ENCODE measurements at regions not wholly inside any gene's neighbourhood (a gene's known extent, or its start where the extent isn't known, plus 50 kb on each side); places are given as distances from the start of the nearest gene placed in this dataset.

DNA sequence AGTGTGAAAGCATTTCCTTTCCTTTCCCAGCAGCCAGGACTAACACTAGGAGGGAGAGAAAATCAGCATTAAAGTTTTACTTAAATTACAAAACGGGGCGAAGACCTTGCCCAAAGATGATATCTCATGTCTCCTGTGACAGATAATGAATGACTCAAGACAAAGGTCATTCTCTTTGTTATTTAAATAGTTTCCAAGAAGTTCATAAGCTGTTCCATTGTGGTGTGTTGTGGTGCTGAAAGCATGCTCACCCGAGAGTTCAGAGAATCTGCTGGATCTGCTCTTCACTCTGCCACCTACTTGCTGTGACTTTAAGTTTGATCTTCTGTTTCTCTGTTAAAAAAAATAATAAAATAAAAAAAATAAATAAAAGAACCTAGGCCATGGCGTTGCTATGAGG lies 265.9 kb upstream of the NR4A3 start:
- Mint-ChIP-seq H3K27me3 (ENCODE audit: unreplicated experiment) (peaks cover 30% of the 10 kb centered on the region), H3K27ac (ENCODE audit: unreplicated experiment) (no peak overlapping the region), H3K4me3 (ENCODE audit: low read depth, unreplicated experiment) (no peak overlapping the region), H3K9me3 (ENCODE audit: low read depth, unreplicated experiment) (peaks cover 6% of the 10 kb centered on the region), H3K4me1 (ENCODE audit: low read depth, unreplicated experiment) (peaks cover 9% of the 10 kb centered on the region), H3K36me3 (ENCODE audit: insufficient read depth, unreplicated experiment) (no peaks in the 10 kb centered on the region)
- CTCF ChIA-PET: no interaction called here
- DNase-seq: no peak
- intact Hi-C loops (cut with micrococcal nuclease; ENCODE audit: unreplicated experiment): no loop called here
- TF ChIP-seq, protein P1, sequence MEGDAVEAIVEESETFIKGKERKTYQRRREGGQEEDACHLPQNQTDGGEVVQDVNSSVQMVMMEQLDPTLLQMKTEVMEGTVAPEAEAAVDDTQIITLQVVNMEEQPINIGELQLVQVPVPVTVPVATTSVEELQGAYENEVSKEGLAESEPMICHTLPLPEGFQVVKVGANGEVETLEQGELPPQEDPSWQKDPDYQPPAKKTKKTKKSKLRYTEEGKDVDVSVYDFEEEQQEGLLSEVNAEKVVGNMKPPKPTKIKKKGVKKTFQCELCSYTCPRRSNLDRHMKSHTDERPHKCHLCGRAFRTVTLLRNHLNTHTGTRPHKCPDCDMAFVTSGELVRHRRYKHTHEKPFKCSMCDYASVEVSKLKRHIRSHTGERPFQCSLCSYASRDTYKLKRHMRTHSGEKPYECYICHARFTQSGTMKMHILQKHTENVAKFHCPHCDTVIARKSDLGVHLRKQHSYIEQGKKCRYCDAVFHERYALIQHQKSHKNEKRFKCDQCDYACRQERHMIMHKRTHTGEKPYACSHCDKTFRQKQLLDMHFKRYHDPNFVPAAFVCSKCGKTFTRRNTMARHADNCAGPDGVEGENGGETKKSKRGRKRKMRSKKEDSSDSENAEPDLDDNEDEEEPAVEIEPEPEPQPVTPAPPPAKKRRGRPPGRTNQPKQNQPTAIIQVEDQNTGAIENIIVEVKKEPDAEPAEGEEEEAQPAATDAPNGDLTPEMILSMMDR (IDR thresholded peaks at IDR 0.05; ENCODE audit: unreplicated experiment): no peak
- no TSS peak for BruUV-seq (replicated peaks)

DNA sequence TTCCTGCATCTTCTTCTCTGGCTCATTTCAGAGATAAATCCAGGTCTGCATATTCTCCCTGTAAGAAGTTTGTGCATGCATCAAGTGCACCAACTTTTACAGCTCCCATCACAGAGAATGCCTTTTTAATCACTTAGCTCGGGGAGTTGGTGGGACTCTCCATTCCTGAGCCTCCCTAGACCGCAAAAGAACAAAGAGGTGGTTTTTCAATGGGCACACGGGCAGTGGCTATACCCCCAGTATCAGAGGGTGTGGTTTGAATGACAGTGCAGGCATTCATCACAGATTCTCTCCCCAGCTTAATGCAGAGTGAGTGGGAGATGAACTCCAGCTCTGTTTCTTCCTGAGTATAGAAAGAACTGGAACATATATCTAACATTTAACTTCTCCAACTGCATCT lies 264.7 kb upstream of the NR4A3 start:
- H3K9me3 Mint-ChIP-seq (ENCODE audit: low read depth, unreplicated experiment): peaks cover 4% of the 10 kb centered on the region
- TF ChIP-seq, protein P1 (IDR thresholded peaks at IDR 0.05; ENCODE audit: unreplicated experiment): no peak
- no peak for DNase-seq
- no peak overlapping the region for H3K4me3 Mint-ChIP-seq (ENCODE audit: low read depth, unreplicated experiment)
- H3K4me1 Mint-ChIP-seq (ENCODE audit: low read depth, unreplicated experiment): peaks cover 9% of the 10 kb centered on the region
- no peaks in the 10 kb centered on the region for H3K36me3 Mint-ChIP-seq (ENCODE audit: insufficient read depth, unreplicated experiment)
- peaks cover 22% of the 10 kb centered on the region for H3K27me3 Mint-ChIP-seq (ENCODE audit: unreplicated experiment)
- H3K27ac Mint-ChIP-seq (ENCODE audit: unreplicated experiment): no peak overlapping the region
- intact Hi-C loops (cut with micrococcal nuclease; ENCODE audit: unreplicated experiment): no loop called here
- CTCF ChIA-PET: no interaction called here
- BruUV-seq (replicated peaks): no TSS peak

DNA sequence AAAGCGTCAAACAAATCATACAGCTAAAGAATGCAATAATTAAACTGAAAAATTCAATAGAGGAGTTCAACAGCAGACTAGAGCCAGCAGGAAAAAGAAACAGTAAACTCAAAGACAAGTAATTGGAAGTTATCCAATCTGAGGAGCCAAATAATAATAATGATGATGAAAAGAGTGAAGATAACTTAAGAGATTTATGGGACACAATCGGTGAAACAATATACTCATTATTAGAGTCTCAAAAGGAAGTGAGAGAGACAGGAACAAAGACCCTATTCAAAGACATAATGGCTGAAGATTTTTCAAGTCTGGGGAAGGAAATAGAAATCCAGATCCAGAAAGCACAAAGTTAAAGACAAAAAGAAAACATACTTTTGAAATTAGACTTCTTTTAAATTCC lies 263.9 kb upstream of the NR4A3 start:
- CTCF ChIA-PET: no interaction called here
- no peak overlapping the region for H3K4me3 Mint-ChIP-seq (ENCODE audit: low read depth, unreplicated experiment)

DNA sequence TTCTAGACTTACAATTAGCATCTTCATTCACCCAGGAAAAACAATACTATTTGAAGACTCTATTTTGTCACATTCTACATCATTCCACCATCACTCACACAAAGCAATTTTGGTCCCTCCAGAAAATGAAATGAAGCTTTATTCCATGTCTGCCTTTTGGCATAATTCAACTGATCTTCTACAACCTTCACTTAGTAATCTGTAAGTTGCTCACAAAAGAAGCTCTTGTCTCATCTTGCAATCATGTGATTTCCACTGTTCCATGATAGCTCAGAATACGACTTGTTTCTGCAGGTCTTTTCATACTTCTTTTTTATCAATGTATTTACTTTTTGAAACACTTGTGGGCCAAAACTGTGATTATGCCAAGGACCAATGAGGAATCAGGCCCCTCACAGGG lies 261.9 kb upstream of the NR4A3 start:
- TF ChIP-seq, protein P1 (IDR thresholded peaks at IDR 0.05; ENCODE audit: unreplicated experiment): no peak
- H3K27me3 Mint-ChIP-seq (ENCODE audit: unreplicated experiment): no peaks in the 10 kb centered on the region
- BruUV-seq (replicated peaks): no TSS peak
- CTCF ChIA-PET: no interaction called here
- no peak overlapping the region for H3K4me3 Mint-ChIP-seq (ENCODE audit: low read depth, unreplicated experiment)
- H3K4me1 Mint-ChIP-seq (ENCODE audit: low read depth, unreplicated experiment): peaks cover 9% of the 10 kb centered on the region
- no peaks in the 10 kb centered on the region for H3K9me3 Mint-ChIP-seq (ENCODE audit: low read depth, unreplicated experiment)
- H3K36me3 Mint-ChIP-seq (ENCODE audit: insufficient read depth, unreplicated experiment): no peaks in the 10 kb centered on the region
- intact Hi-C loops (cut with micrococcal nuclease; ENCODE audit: unreplicated experiment): no loop called here
- no peak overlapping the region for H3K27ac Mint-ChIP-seq (ENCODE audit: unreplicated experiment)
- DNase-seq: no peak

More for the DNA sequence above, 263.9 kb upstream of the NR4A3 start:
- no peak for DNase-seq
- no TSS peak for BruUV-seq (replicated peaks)
- Mint-ChIP-seq H3K27ac (ENCODE audit: unreplicated experiment) (no peak overlapping the region), H3K36me3 (ENCODE audit: insufficient read depth, unreplicated experiment) (no peaks in the 10 kb centered on the region), H3K9me3 (ENCODE audit: low read depth, unreplicated experiment) (no peaks in the 10 kb centered on the region), H3K27me3 (ENCODE audit: unreplicated experiment) (peaks cover 14% of the 10 kb centered on the region), H3K4me1 (ENCODE audit: low read depth, unreplicated experiment) (peaks cover 9% of the 10 kb centered on the region)
- TF ChIP-seq, protein P1 (IDR thresholded peaks at IDR 0.05; ENCODE audit: unreplicated experiment): no peak
- intact Hi-C loops (cut with micrococcal nuclease; ENCODE audit: unreplicated experiment): no loop called here

DNA sequence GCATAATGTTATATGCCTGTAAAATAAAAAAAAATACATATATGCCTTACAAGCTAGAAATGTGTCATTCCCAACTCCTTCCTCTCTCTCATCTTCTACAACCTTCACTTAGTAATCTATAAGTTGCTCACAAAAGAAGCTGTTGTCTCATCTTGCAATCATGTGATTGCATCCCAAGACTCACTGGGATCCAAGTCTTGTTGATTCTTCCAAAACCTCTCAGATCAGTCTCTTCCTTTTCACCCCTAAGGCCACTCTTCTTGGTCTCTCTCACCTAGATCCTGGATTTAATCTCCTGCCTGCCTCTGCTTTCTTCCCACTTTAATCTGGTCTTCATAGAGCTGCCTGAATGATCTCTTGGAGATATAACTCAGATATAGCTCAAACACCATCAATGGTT lies 261.1 kb upstream of the NR4A3 start:
- Mint-ChIP-seq H3K36me3 (ENCODE audit: insufficient read depth, unreplicated experiment) (no peaks in the 10 kb centered on the region), H3K4me3 (ENCODE audit: low read depth, unreplicated experiment) (no peak overlapping the region), H3K4me1 (ENCODE audit: low read depth, unreplicated experiment) (peaks cover 9% of the 10 kb centered on the region), H3K27me3 (ENCODE audit: unreplicated experiment) (no peaks in the 10 kb centered on the region), H3K27ac (ENCODE audit: unreplicated experiment) (no peak overlapping the region), H3K9me3 (ENCODE audit: low read depth, unreplicated experiment) (no peaks in the 10 kb centered on the region)
- CTCF ChIA-PET: no interaction called here
- TF ChIP-seq, protein P1 (IDR thresholded peaks at IDR 0.05; ENCODE audit: unreplicated experiment): no peak
- intact Hi-C loops (cut with micrococcal nuclease; ENCODE audit: unreplicated experiment): no loop called here
- BruUV-seq (replicated peaks): no TSS peak
- no peak for DNase-seq
